ENCODE measurements at regions not wholly inside any gene's neighbourhood (a gene's known extent, or its start where the extent isn't known, plus 50 kb on each side); places are given as distances from the start of the nearest gene placed in this dataset.

DNA sequence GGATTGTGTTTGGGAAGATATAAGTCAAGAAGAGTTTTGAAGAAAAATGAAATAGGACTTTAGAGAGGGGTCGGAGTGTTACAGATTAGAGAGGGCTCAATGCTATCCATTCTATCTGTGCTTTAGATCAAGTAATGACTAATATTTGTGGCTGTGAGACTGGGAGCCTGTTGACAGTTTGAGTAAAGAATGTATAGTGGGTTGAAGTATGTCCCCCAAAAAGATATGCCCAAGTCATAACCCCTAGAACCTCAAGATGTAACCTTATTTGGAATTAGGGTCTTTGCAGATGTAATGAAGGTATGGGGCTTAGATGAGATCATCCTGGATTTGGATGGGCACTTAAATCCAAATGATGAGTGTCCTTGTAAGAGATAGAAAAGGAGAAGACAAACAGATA lies 55.3 kb upstream of the SERPINE2 start:
- TF ChIP-seq, protein P1, sequence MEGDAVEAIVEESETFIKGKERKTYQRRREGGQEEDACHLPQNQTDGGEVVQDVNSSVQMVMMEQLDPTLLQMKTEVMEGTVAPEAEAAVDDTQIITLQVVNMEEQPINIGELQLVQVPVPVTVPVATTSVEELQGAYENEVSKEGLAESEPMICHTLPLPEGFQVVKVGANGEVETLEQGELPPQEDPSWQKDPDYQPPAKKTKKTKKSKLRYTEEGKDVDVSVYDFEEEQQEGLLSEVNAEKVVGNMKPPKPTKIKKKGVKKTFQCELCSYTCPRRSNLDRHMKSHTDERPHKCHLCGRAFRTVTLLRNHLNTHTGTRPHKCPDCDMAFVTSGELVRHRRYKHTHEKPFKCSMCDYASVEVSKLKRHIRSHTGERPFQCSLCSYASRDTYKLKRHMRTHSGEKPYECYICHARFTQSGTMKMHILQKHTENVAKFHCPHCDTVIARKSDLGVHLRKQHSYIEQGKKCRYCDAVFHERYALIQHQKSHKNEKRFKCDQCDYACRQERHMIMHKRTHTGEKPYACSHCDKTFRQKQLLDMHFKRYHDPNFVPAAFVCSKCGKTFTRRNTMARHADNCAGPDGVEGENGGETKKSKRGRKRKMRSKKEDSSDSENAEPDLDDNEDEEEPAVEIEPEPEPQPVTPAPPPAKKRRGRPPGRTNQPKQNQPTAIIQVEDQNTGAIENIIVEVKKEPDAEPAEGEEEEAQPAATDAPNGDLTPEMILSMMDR (IDR thresholded peaks at IDR 0.05; ENCODE audit: poor library complexity, severe bottlenecking) = no peak
- TF ChIP-seq EP300 (conservative IDR thresholded peaks at IDR 0.05; ENCODE audit: poor library complexity, severe bottlenecking) = no peak
- TF ChIP-seq EZH2 (IDR thresholded peaks at IDR 0.05; ENCODE audit: borderline replicate concordance, insufficient read depth, low read length, poor library complexity, severe bottlenecking) = no peak
- no peak for TF ChIP-seq RAD21 (conservative IDR thresholded peaks at IDR 0.05)
- TF ChIP-seq SMC3 (conservative IDR thresholded peaks at IDR 0.05; ENCODE audit: poor library complexity) = no peak
- TF ChIP-seq, protein P2, sequence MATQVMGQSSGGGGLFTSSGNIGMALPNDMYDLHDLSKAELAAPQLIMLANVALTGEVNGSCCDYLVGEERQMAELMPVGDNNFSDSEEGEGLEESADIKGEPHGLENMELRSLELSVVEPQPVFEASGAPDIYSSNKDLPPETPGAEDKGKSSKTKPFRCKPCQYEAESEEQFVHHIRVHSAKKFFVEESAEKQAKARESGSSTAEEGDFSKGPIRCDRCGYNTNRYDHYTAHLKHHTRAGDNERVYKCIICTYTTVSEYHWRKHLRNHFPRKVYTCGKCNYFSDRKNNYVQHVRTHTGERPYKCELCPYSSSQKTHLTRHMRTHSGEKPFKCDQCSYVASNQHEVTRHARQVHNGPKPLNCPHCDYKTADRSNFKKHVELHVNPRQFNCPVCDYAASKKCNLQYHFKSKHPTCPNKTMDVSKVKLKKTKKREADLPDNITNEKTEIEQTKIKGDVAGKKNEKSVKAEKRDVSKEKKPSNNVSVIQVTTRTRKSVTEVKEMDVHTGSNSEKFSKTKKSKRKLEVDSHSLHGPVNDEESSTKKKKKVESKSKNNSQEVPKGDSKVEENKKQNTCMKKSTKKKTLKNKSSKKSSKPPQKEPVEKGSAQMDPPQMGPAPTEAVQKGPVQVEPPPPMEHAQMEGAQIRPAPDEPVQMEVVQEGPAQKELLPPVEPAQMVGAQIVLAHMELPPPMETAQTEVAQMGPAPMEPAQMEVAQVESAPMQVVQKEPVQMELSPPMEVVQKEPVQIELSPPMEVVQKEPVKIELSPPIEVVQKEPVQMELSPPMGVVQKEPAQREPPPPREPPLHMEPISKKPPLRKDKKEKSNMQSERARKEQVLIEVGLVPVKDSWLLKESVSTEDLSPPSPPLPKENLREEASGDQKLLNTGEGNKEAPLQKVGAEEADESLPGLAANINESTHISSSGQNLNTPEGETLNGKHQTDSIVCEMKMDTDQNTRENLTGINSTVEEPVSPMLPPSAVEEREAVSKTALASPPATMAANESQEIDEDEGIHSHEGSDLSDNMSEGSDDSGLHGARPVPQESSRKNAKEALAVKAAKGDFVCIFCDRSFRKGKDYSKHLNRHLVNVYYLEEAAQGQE (IDR thresholded peaks at IDR 0.05; ENCODE audit: borderline replicate concordance) = no peak

Data from neural cell (in vitro differentiated cells).